Astrocyte of the spinal cord (primary cell): ENCODE measurements at regions not wholly inside any gene's neighbourhood (a gene's known extent, or its start where the extent isn't known, plus 50 kb on each side); places are given as distances from the start of the nearest gene placed in this dataset.
A peak's percentile ranks its signal among the peaks of the same experiment; 100 is the strongest.

ENCODE experiments used
- DNase-seq: peaks from one replicate; pipeline ENCODE4 v3.0.0; 2011; ENCODE audit warnings: low read depth, low spot score
- H3K4me3 ChIP-seq: 2 replicates; pipeline ENCODE4 v1.5.1; 2011; ENCODE audit warnings: low read depth, mild to moderate bottlenecking, low read length, moderate library complexity
- CTCF ChIP-seq: IDR thresholded peaks from 2 replicates; pipeline ENCODE4 v1.5.1; 2012; ENCODE audit warnings: low read depth, mild to moderate bottlenecking, low read length, inconsistent platforms
- in situ Hi-C: cut with HindIII; loops from 2 replicates; pipeline ENCODE4 v1.10.0; 2017; ENCODE audit warnings: low sequenced_read_pairs

GRCh38 chr5:56357426-56357825 is 124.3 kb upstream of the ANKRD55 start:
- no peak overlapping the region for H3K4me3 ChIP-seq
- no peak for DNase-seq
- no peak for TF ChIP-seq CTCF
- in situ Hi-C loops: no loop called here

GRCh38 chr5:56356836-56357160 is 123.7 kb upstream of the ANKRD55 start:
- no peak for TF ChIP-seq CTCF
- in situ Hi-C loops: no loop called here
- no peak for DNase-seq
- H3K4me3 ChIP-seq: no peak overlapping the region

GRCh38 chr5:56356121-56356835 is 123.1 kb upstream of the ANKRD55 start:
- no peak for TF ChIP-seq CTCF
- in situ Hi-C loops: no loop called here
- DNase-seq: no peak
- H3K4me3 ChIP-seq: no peak overlapping the region

- no peak for DNase-seq
- in situ Hi-C loops: no loop called here
- TF ChIP-seq CTCF: no peak
- no peak overlapping the region for H3K4me3 ChIP-seq
These were observed 121.7 kb upstream of the ANKRD55 start for GRCh38 chr5:56354836-56355235.

- in situ Hi-C loops: no loop called here
- no peak for TF ChIP-seq CTCF
- no peak for DNase-seq
These were observed 119.9 kb upstream of the ANKRD55 start for GRCh38 chr5:56352808-56353590.

GRCh38 chr5:56350597-56351170 is 117.6 kb upstream of the ANKRD55 start:
- in situ Hi-C loops: no loop called here
- no peak overlapping the region for H3K4me3 ChIP-seq
- TF ChIP-seq CTCF: no peak
- peak; percentile 90 for DNase-seq

More at GRCh38 chr5:56352808-56353590, 119.9 kb upstream of the ANKRD55 start:
- H3K4me3 ChIP-seq: no peak overlapping the region
